K562 (cell line): ENCODE measurements at regions not wholly inside any gene's neighbourhood (a gene's known extent, or its start where the extent isn't known, plus 50 kb on each side); places are given as distances from the start of the nearest gene placed in this dataset.

Experiments
- BHLHE40 ChIP-seq: IDR thresholded peaks from 2 replicates; pipeline ENCODE4 v1.6.1; 2011; ENCODE audit warnings: low read length, improper control_type of control experiment
- BRD9 ChIP-seq: fragments of 450-650 bp; IDR thresholded peaks from 2 replicates; pipeline ENCODE4 v1.6.1; 2018; ENCODE audit warnings: low read depth; ENCODE audit not compliant: partially characterized antibody
- CBFA2T2 ChIP-seq: fragments of 450-650 bp; conservative IDR thresholded peaks from 2 replicates; pipeline ENCODE4 v1.6.1; 2017; ENCODE audit warnings: mild to moderate bottlenecking
- FOSL1 ChIP-seq: fragments of 200-800 bp; sonication (Bioruptor generic); conservative IDR thresholded peaks from 2 replicates; pipeline ENCODE4 v1.6.1; 2016; ENCODE audit warnings: missing genetic modification characterization, missing compliant biosample characterization
- GATA2 ChIP-seq: sonication (generic); formaldehyde crosslinking; IDR thresholded peaks from 2 replicates; pipeline ENCODE4 v1.4.0; 2020; ENCODE audit warnings: mild to moderate bottlenecking, missing genetic modification reagents
- HBP1 ChIP-seq: fragments of 450-650 bp; formaldehyde crosslinking; IDR thresholded peaks from 2 replicates; pipeline ENCODE4 v1.4.0; 2022; ENCODE audit warnings: missing genetic modification characterization
- HMGN3 ChIP-seq: IDR thresholded peaks from 2 replicates; pipeline ENCODE4 v1.6.1; 2011; ENCODE audit warnings: borderline replicate concordance, low read depth, mild to moderate bottlenecking, mixed read lengths, low read length; ENCODE audit not compliant: insufficient read length; ENCODE audit errors: extremely low read depth
- JUND ChIP-seq, 2 experiments: IDR thresholded peaks; 2 replicates in 1 of 2; 3 replicates in 1 of 2; pipeline ENCODE4 v1.6.1; 2011; ENCODE audit warnings: borderline replicate concordance in 2 of 2, low read depth in 2 of 2, low read length in 2 of 2, improper control_type of control experiment in 1 of 2, missing biosample characterization in 1 of 2, missing genetic modification characterization in 1 of 2, missing genetic modification reagents in 1 of 2
- RNF2 ChIP-seq: sonication (generic); IDR thresholded peaks from 2 replicates; pipeline ENCODE4 v1.6.1; 2016
- TEAD2 ChIP-seq: fragments of 450-650 bp; IDR thresholded peaks from 2 replicates; pipeline ENCODE4 v1.6.1; 2016; ENCODE audit warnings: missing genetic modification characterization, control low read depth, missing compliant biosample characterization
- THRAP3 ChIP-seq: fragments of 450-650 bp; IDR thresholded peaks from 2 replicates; pipeline ENCODE4 v1.6.1; 2016; ENCODE audit warnings: mild to moderate bottlenecking, inconsistent platforms, borderline replicate concordance
- ZNF740 ChIP-seq, 3 experiments: fragments of 200-800 bp in 1 of 3; sonication (Bioruptor generic) in 1 of 3; sonication (generic) in 1 of 3; formaldehyde crosslinking in 1 of 3; IDR thresholded peaks; 2 replicates each; pipeline versions ENCODE4 v1.6.1 to v1.8.0; 2016 to 2022; ENCODE audit warnings: mild to moderate bottlenecking in 2 of 3, missing compliant biosample characterization in 2 of 3, missing genetic modification characterization in 2 of 3, missing genetic modification reagents in 1 of 3

GRCh38 chr11:69957849-69958248 is 120.3 kb upstream of the ANO1 start (continued):
- TF ChIP-seq RNF2, result no peak
- TF ChIP-seq ZNF740 (CRISPR knock-in tag; IDR thresholded peaks at IDR 0.05), result no peak
- TF ChIP-seq ZNF740 (tag; IDR thresholded peaks at IDR 0.05), result no peak
- TF ChIP-seq FOSL1, result 0 out of 2 replicates have a peak, but pooled peaks have one; percentile 35
- TF ChIP-seq THRAP3, result no peak
- TF ChIP-seq GATA2 (CRISPR knock-in tag), result peak; percentile 66; the same call in 1 of the 2 replicates
- no peak for TF ChIP-seq HMGN3
- no peak for TF ChIP-seq JUND (IDR thresholded peaks at IDR 0.05; ENCODE audit: borderline replicate concordance, low read depth, low read length)
- peak; percentile 42; the same call in 1 of the 3 replicates for TF ChIP-seq JUND (tag; IDR thresholded peaks at IDR 0.05; ENCODE audit: borderline replicate concordance, low read depth, low read length)
- no peak for TF ChIP-seq HBP1 (CRISPR knock-in tag)
- TF ChIP-seq BHLHE40, result peak; percentile 43
- TF ChIP-seq CBFA2T2, result peak; percentile 29
- no peak for TF ChIP-seq TEAD2 (tag)
- peak; percentile 80 for TF ChIP-seq BRD9
